ENCODE measurements at regions not wholly inside any gene's neighbourhood (a gene's known extent, or its start where the extent isn't known, plus 50 kb on each side); places are given as distances from the start of the nearest gene placed in this dataset.
"Not testable (repeated sequence)": the region's sequence is repeated elsewhere in the genome, so short reads cannot be mapped to it uniquely, and the experiment has no call there.

DNA sequence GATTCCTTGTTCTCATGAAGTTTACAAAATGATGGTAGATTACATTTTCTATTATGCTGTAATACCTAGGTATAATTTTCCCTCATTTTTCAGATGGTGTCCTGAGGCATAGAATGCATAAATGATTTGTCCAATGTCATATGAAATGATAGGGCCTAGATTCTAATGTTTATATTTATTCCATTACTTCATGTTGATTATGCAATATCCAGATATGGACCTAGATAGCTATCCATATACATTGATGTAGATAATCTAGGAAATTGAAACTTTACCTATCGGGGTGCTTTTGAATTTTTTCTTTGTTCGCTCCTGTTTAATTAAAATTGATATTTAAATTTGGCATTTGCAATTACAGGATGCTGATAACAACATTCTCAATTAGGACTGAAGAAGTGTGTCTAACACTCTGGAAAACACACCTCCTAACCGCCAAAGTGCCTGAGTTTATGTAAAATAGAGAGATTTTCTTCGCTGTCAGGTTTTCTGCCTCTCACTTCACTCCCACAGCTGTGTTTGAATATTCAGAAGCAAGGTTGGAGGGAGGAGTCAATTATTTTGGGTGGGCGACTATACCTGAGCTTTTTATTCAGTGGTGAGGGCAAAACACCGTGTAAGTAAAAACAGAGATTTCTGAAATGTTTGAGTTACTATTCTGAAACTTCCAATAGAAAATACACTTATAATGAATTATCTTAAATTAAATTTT is 164.4 kb upstream of the ATP2B1 start:
- DNase-seq, result no peak

- DNase-seq, result no peak
Measured at GRCh38 chr12:89870413-89871184, 162.0 kb upstream of the ATP2B1 start.

DNA sequence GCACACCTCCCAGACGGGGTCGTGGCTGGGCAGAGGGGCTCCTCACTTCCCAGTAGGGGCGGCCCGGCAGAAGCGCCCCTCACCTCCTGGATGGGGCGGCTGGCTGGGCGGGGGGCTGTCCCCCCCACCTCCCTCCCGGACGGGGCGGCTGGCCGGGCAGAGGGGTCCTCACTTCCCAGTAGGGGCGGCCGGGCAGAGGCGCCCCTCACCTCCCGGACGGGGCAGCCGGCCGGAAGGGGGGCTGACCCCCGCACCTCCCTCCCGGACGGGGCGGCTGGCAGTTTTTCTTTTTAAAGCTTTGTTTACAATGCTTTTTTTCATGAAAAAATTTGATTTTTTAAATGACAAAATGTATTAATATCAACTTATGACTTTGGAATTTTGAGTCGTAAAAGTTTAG is 159.0 kb upstream of the ATP2B1 start:
- not testable (repeated sequence) for DNase-seq

DNA sequence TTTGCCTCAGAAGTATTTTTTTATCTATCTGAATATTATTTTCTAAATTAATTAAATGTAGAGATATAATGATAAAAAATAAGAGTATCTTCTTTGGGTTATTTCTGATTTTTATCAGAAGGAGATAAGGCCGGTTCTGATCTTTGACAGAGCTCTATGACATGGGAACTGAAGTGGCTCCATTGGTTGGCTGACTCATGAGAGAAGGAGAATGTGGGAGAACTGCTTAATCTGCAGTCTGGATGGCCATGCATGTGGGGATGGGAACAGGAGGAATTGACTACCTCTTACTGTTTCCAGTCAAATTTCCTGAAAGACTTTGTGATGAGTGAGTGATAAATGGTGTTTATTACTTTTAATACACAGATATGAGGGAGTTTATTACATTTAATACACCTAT is 155.8 kb upstream of the ATP2B1 start:
- DNase-seq, result no peak

- no peak for DNase-seq
Measured at GRCh38 chr12:89863968-89864367, 155.3 kb upstream of the ATP2B1 start.

GRCh38 chr12:89863493-89863938 is 154.9 kb upstream of the ATP2B1 start:
- DNase-seq, result no peak

DNA sequence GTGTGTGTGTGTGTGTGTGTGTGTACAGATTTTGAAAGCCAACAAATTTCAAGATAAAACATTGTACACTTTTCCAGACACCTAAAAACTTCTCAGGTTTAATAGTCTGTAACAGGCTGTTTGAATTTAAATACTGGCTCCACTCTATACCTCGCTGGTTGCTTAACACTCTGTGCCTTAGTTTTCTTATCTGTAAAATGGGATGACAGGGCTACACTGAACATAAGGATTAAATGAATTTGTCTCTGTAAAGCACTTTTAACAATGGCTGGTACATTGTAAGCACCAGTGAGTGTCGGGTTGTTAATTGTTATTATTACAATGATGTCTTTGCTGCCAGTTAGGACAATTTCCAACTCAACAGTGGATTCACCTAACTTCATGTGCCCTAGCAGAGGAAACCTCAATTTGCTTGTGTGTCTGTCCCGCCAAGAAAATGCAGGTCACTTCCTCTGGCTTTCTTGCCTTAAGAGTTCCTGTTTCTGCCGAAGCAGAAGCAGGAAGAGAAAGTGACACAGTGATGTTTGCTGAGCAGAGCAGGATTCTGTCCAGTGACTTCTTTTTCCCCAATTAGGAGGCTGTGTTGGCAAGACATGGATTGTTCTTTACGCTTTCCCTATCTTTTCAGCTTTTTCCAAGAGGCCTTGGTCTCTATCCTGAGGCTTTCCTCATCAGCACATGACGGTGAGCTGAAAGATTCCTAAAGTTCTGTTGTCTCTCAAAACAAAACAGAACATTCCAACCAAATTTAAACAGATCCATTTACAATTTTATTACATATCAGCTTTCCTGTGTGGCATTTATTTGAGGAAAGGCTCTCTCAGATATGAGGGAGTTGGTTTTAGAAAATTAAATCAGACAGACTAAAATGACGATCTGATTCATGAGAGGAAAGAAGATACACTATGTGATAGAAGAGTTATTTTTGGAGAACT is 154.1 kb upstream of the ATP2B1 start:
- DNase-seq, result no peak

GRCh38 chr12:89861086-89861485 is 152.4 kb upstream of the ATP2B1 start:
- no peak for DNase-seq

DNA sequence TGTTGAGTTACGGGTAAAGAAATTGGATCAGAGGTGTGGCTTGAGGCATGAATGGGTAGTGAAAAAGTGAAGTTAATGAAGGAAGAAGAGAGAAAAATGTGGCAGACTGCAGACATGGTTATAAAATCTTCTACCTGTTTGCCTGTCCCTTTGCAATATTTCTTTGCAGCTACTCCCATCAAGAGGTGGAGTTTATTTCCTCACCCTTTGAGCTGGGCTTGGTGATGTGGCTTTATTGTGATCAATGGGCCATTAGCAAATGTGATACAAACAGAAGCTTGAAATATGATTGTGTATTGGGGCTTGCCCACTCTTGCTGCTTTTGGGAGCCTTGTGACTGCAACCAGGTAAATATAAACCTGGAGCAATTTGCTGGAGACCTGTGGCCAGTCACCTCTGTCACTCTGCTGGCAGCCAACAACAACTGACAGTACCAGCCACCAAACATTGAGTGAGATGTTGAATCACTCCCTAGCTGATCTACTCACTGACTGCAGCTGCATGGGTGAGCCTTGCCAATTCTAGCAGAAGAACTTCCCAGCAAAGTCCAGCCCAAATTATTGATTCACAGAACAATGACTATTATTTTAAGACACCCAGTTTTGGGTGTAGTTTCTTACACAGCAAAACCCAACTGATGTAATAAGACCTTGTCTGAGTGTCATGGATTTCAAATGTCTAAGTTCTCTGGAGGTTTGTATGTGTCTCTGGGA is 151.0 kb upstream of the ATP2B1 start:
- no peak for DNase-seq

DNA sequence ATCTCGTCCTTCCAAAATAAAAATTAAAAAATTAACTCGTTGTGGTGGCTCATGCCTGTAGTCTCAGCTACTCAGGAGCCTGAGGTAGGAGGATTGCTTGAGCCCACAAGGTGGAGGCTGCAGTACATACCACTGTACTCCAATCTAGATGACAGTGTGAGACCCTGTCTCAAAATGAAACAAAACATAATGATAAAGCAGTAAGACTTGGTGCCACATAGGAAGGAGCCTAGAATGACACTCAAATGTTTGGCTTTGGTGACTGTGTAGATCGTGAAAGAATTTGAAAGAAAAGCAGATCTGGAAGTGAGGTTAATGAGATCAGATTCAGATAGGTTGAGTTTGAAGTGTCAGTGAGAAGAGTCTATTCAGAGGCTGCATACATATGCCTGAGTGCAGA is 150.1 kb upstream of the ATP2B1 start:
- DNase-seq, result no peak

GRCh38 chr12:89857652-89858274 is 149.1 kb upstream of the ATP2B1 start:
- no peak for DNase-seq

DNA sequence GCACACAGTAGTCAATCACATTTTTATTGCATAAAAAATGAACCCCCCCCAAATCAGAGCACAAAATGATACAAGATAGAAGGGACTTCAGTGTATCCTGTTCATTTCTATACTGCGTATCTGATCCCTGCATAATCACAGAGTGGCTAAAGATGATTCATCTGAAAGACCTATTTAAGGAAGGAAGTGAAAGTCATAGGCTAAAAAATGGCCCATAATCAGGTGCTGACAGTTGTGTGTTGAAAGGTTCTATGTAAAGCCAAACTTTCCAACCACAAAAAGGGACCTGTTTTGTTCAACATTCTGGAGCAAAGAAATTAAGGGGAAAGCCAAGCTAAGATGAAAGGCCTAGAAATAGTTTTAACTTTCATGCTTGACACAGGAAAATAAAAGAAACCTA is 147.8 kb upstream of the ATP2B1 start:
- no peak for DNase-seq

GRCh38 chr12:89848732-89849131 is 140.1 kb upstream of the ATP2B1 start:
- no peak for DNase-seq

- DNase-seq, result no peak
Measured at GRCh38 chr12:89846473-89847055, 137.9 kb upstream of the ATP2B1 start.

DNA sequence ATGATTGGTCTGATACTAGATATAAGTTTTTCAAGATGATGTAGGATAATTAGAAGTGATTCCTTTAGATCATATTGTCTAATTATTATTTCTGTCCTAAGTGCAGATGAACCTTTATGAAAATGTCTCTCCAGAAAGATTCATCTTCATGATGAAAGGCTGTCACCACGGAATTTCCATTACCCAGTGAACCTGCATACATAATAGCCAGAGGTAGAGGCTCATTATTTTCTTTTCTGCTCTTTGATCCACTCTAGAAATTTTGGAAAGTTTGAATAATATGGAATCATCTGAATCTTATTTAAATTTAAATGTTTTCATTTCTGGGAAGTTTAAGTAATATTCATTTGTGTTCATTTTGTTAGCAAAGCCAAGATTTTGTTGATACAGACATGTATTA is 137.1 kb upstream of the ATP2B1 start:
- DNase-seq, result no peak

DNA sequence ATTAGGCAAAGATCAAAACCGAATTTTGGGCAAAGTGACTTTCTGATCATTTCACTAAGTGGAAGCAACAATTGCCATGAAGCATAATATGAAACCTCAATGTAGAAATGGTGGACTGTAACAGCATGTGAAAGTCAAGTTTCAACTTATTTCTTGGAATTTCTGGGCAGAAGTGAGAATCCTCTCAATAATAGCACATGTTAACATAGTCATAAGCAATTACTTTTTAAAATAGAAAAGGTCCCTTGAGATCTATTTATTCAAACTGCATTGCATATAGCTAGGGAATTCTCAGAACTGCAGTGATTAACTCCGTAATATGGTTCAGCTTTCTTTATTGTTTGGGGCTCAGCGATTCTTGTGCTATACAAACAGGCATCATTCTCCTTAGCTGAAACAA is 136.7 kb upstream of the ATP2B1 start:
- DNase-seq, result no peak

DNA sequence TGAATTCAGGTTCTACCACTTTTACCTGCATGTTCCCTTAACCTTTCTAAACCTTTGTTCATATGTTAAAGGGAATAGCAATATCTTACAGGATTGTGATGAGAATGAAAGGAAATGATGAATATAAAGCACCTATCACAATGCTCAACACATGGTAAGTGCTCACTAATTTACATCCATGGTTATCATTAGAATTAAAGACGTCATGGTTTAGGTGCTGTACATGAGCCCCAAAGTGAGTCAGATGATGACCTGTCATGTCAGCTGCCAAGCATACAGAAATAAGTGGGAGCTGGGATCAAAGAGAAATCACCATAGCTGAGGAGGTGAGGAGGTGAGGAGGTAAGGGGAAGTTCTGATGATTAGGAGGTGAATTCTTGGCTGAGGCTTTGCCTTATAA is 135.9 kb upstream of the ATP2B1 start:
- no peak for DNase-seq

GRCh38 chr12:89840162-89840922 is 131.7 kb upstream of the ATP2B1 start:
- no peak for DNase-seq

DNA sequence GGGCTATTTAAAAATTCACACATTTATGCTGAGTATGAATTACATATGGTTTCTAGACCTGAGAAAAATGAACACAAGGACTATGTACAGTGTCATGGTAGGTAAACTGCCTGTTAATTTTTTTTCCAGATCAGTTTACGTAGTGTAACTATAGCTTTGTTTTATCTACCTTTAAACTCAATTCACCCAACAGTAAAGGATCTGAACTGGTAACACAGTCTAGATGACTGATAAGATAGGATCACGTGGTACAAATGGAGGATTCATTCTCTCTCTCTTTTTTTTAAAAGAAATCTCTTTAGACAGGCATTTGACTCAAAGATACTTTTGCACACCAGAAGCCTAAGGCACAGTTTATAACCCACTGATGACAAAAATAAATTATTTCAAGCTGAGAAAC is 130.8 kb upstream of the ATP2B1 start:
- DNase-seq, result no peak

GRCh38 chr12:89838833-89839232 is 130.2 kb upstream of the ATP2B1 start:
- DNase-seq, result no peak

GRCh38 chr12:89836026-89836425 is 127.4 kb upstream of the ATP2B1 start:
- no peak for DNase-seq
